ENCODE measurements at regions not wholly inside any gene's neighbourhood (a gene's known extent, or its start where the extent isn't known, plus 50 kb on each side); places are given as distances from the start of the nearest gene placed in this dataset.

DNA sequence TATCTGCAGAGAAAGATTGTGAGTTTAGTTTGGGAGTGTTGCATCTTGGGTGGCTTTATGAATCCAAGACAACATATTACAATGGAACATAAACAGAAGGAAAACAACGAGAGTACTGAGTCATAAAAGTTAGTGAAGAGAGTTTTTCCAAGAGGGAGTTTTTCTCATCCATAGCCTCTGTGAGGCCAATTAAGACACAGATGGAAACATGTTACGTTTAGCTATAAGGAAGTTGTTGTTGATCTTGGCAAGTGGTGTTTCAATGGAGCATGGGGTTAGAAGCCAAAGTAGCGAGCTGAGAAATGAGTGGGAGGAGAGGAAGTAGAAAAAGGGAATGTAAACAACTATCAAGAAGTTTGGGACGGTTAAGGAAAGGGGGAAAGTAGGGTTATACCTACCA, 53.3 kb upstream of the SPATA31D4 start:
- H3K27me3 ChIP-seq (replicated peaks in 1 of 2; ENCODE audit: control insufficient read depth in 2 of 2, insufficient read depth in 2 of 2, low read length in 1 of 2) = no peaks in the 10 kb centered on the region
- 1% methylated on average over 4 of the region's 4 CpGs for WGBS (ENCODE audit: insufficient coverage, insufficient replicate concordance, low lambda C conversion rate, missing lambda C conversion rate)
- H3K9ac ChIP-seq (ENCODE audit: control insufficient read depth, insufficient read depth, low read length) = no peak overlapping the region
- POLR2A ChIA-PET = no interaction called here
- no peak overlapping the region for H3K27ac ChIP-seq (ENCODE audit: control insufficient read depth, insufficient read depth)
- H3K4me2 ChIP-seq (ENCODE audit: control insufficient read depth, insufficient read depth) = no peak overlapping the region
- no peaks in the 10 kb centered on the region for H3K4me1 ChIP-seq (ENCODE audit: control insufficient read depth, insufficient read depth, low read length)
- H3K9me3 ChIP-seq (replicated peaks; ENCODE audit: control insufficient read depth, insufficient read depth, low read length) = no peaks in the 10 kb centered on the region; the same call in 2 of the 3 replicates
- H3K36me3 ChIP-seq (ENCODE audit: control insufficient read depth in 2 of 2, insufficient read depth in 2 of 2, low read length in 1 of 2) = no peaks in the 10 kb centered on the region
- no peak for TF ChIP-seq FOXM1 (IDR thresholded peaks at IDR 0.05; ENCODE audit: low read depth, low read length)
- TF ChIP-seq, protein P1, sequence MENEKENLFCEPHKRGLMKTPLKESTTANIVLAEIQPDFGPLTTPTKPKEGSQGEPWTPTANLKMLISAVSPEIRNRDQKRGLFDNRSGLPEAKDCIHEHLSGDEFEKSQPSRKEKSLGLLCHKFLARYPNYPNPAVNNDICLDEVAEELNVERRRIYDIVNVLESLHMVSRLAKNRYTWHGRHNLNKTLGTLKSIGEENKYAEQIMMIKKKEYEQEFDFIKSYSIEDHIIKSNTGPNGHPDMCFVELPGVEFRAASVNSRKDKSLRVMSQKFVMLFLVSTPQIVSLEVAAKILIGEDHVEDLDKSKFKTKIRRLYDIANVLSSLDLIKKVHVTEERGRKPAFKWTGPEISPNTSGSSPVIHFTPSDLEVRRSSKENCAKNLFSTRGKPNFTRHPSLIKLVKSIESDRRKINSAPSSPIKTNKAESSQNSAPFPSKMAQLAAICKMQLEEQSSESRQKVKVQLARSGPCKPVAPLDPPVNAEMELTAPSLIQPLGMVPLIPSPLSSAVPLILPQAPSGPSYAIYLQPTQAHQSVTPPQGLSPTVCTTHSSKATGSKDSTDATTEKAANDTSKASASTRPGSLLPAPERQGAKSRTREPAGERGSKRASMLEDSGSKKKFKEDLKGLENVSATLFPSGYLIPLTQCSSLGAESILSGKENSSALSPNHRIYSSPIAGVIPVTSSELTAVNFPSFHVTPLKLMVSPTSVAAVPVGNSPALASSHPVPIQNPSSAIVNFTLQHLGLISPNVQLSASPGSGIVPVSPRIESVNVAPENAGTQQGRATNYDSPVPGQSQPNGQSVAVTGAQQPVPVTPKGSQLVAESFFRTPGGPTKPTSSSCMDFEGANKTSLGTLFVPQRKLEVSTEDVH (IDR thresholded peaks at IDR 0.05; ENCODE audit: low read depth, partially characterized antibody) = no peak
- TF ChIP-seq CEBPB (IDR thresholded peaks at IDR 0.05; ENCODE audit: borderline replicate concordance in 1 of 2, low read depth in 2 of 2, low read length in 2 of 2) = no peak
- TF ChIP-seq, protein P2, sequence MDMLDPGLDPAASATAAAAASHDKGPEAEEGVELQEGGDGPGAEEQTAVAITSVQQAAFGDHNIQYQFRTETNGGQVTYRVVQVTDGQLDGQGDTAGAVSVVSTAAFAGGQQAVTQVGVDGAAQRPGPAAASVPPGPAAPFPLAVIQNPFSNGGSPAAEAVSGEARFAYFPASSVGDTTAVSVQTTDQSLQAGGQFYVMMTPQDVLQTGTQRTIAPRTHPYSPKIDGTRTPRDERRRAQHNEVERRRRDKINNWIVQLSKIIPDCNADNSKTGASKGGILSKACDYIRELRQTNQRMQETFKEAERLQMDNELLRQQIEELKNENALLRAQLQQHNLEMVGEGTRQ (IDR thresholded peaks at IDR 0.05; ENCODE audit: borderline replicate concordance, low read depth, low read length) = no peak
- TF ChIP-seq KLF5 (IDR thresholded peaks at IDR 0.05; ENCODE audit: partially characterized antibody) = no peak
- no peak overlapping the region for H2AFZ ChIP-seq (ENCODE audit: control insufficient read depth, low read depth, low read length)
- RAD21 ChIA-PET (ENCODE audit: unreplicated experiment) = no interaction called here
- no peak for ATAC-seq
- no peaks in the 10 kb centered on the region for H4K20me1 ChIP-seq (ENCODE audit: control insufficient read depth, insufficient read depth)
- no peaks in the 10 kb centered on the region for H3K79me2 ChIP-seq (ENCODE audit: control insufficient read depth, insufficient read depth, low read length)
- CTCF ChIA-PET = no interaction called here
- no peak for FAIRE-seq
- BruUV-seq (replicated peaks) = no TSS peak
- in situ Hi-C loops (cut with MboI) = no loop called here
- intact Hi-C loops (cut with micrococcal nuclease; ENCODE audit: unreplicated experiment) = no loop called here
- SMC1A ChIA-PET (ENCODE audit: uncharacterized antibody, unreplicated experiment) = no interaction called here
- H3K4me3 ChIP-seq = no peak overlapping the region
- no peak for DNase-seq (ENCODE audit: low read depth, low spot score)
